ENCODE measurements at regions not wholly inside any gene's neighbourhood (a gene's known extent, or its start where the extent isn't known, plus 50 kb on each side); places are given as distances from the start of the nearest gene placed in this dataset.
"Not testable (repeated sequence)": the region's sequence is repeated elsewhere in the genome, so short reads cannot be mapped to it uniquely, and the experiment has no call there.

- no peak overlapping the region for H3K4me3 ChIP-seq (ENCODE audit: low read depth, low read length)
- peak; percentile 22 for DNase-seq (ENCODE audit: low read depth, low spot score)
- peak; percentile 29 for TF ChIP-seq CTCF (IDR thresholded peaks at IDR 0.05; ENCODE audit: low read depth, low read length)
- in situ Hi-C loops (cut with HindIII; ENCODE audit: low sequenced_read_pairs) = no loop called here
These were observed 237.6 kb upstream of the DUSP10 start for GRCh38 chr1:221979444-221980032.

- DNase-seq (ENCODE audit: low read depth, low spot score); H3K4me3 ChIP-seq (ENCODE audit: low read depth, low read length); in situ Hi-C loops (cut with HindIII; ENCODE audit: low sequenced_read_pairs): not testable (repeated sequence)
These were observed 236.9 kb upstream of the DUSP10 start for GRCh38 chr1:221978631-221979334.

- H3K4me3 ChIP-seq (ENCODE audit: low read depth, low read length); DNase-seq (ENCODE audit: low read depth, low spot score); in situ Hi-C loops (cut with HindIII; ENCODE audit: low sequenced_read_pairs): not testable (repeated sequence)
These were observed 231.9 kb upstream of the DUSP10 start for GRCh38 chr1:221973787-221974186.

GRCh38 chr1:221972276-221973235 lies 230.7 kb upstream of the DUSP10 start:
- in situ Hi-C loops (cut with HindIII; ENCODE audit: low sequenced_read_pairs) = no loop called here
- TF ChIP-seq CTCF (IDR thresholded peaks at IDR 0.05; ENCODE audit: low read depth, low read length) = no peak

GRCh38 chr1:221971035-221971434 lies 229.1 kb upstream of the DUSP10 start:
- DNase-seq (ENCODE audit: low read depth, low spot score); H3K4me3 ChIP-seq (ENCODE audit: low read depth, low read length); in situ Hi-C loops (cut with HindIII; ENCODE audit: low sequenced_read_pairs): not testable (repeated sequence)

More at GRCh38 chr1:221972276-221973235, 230.7 kb upstream of the DUSP10 start:
- no peak for DNase-seq (ENCODE audit: low read depth, low spot score)
- H3K4me3 ChIP-seq (ENCODE audit: low read depth, low read length) = no peak overlapping the region

- in situ Hi-C loops (cut with HindIII; ENCODE audit: low sequenced_read_pairs); DNase-seq (ENCODE audit: low read depth, low spot score); H3K4me3 ChIP-seq (ENCODE audit: low read depth, low read length): not testable (repeated sequence)
These were observed 227.5 kb upstream of the DUSP10 start for GRCh38 chr1:221969298-221969858.

- in situ Hi-C loops (cut with HindIII; ENCODE audit: low sequenced_read_pairs); DNase-seq (ENCODE audit: low read depth, low spot score); H3K4me3 ChIP-seq (ENCODE audit: low read depth, low read length): not testable (repeated sequence)
These were observed 225.6 kb upstream of the DUSP10 start for GRCh38 chr1:221967538-221967937.

GRCh38 chr1:221966888-221967287 lies 225.0 kb upstream of the DUSP10 start:
- DNase-seq (ENCODE audit: low read depth, low spot score); H3K4me3 ChIP-seq (ENCODE audit: low read depth, low read length); in situ Hi-C loops (cut with HindIII; ENCODE audit: low sequenced_read_pairs): not testable (repeated sequence)

- H3K4me3 ChIP-seq (ENCODE audit: low read depth, low read length); DNase-seq (ENCODE audit: low read depth, low spot score); in situ Hi-C loops (cut with HindIII; ENCODE audit: low sequenced_read_pairs): not testable (repeated sequence)
These were observed 224.0 kb upstream of the DUSP10 start for GRCh38 chr1:221965891-221966290.

- no peak for TF ChIP-seq CTCF (IDR thresholded peaks at IDR 0.05; ENCODE audit: low read depth, low read length)
- DNase-seq (ENCODE audit: low read depth, low spot score) = peak; percentile 22
- in situ Hi-C loops (cut with HindIII; ENCODE audit: low sequenced_read_pairs) = no loop called here
- H3K4me3 ChIP-seq (ENCODE audit: low read depth, low read length) = no peak overlapping the region
These were observed 223.4 kb upstream of the DUSP10 start for GRCh38 chr1:221965252-221965651.

Measured in astrocyte of the spinal cord (primary cell).